PC-9 (cell line): ENCODE measurements at regions not wholly inside any gene's neighbourhood (a gene's known extent, or its start where the extent isn't known, plus 50 kb on each side); places are given as distances from the start of the nearest gene placed in this dataset.

Experiments
- BruUV-seq: library from RNA; stranded (reverse); fragments of 400-500 nt; replicated peaks from 2 replicates; lab custom pipeline; 2021; lab: Mats Ljungman, UMichigan
- CTCF ChIA-PET: fragments of 300-600 bp; sonication (Branson Sonifier 250); formaldehyde crosslinking; loops from one replicate; lab custom pipeline; 2022; ENCODE audit warnings: antibody characterized with exemption; lab: Charles Lee
- POLR2A ChIA-PET: fragments of 300-600 bp; sonication (Branson Sonifier 250); formaldehyde crosslinking; loops from one replicate; lab custom pipeline; 2022; ENCODE audit warnings: antibody characterized with exemption; ENCODE audit not compliant: unreplicated experiment; lab: Charles Lee
- DNase-seq, 2 experiments: peaks; one replicate each; pipeline versions ENCODE4 v3.0.0 to v3.0.0-alpha.2; 2015 to 2022; ENCODE audit warnings: mixed read lengths in 1 of 2
- H2AFZ ChIP-seq: fragments of 200-600 bp; sonication (generic); 2 replicates; pipeline ENCODE4 v1.8.1; 2017; ENCODE audit warnings: antibody characterized with exemption
- H3F3A ChIP-seq: fragments of 200-600 bp; sonication (generic); 2 replicates; pipeline ENCODE4 v1.8.1; 2017; ENCODE audit warnings: antibody characterized with exemption, mild to moderate bottlenecking, low read depth; ENCODE audit not compliant: insufficient read depth
- H3K27ac ChIP-seq: fragments of 200-600 bp; sonication (generic); 2 replicates; pipeline ENCODE4 v1.6.1; 2016; ENCODE audit warnings: mixed run types
- H3K27me3 ChIP-seq: fragments of 200-600 bp; sonication (generic); 2 replicates; pipeline ENCODE4 v1.6.1; 2016; ENCODE audit warnings: low read depth, mixed run types; ENCODE audit not compliant: insufficient read depth
- H3K36me3 ChIP-seq: fragments of 200-600 bp; sonication (generic); 2 replicates; pipeline ENCODE4 v1.6.1; 2016; ENCODE audit warnings: low read depth, mixed run types
- H3K4me1 ChIP-seq: fragments of 200-600 bp; sonication (generic); replicated peaks from 2 replicates; pipeline ENCODE4 v1.6.1; 2016; ENCODE audit warnings: mixed run types; ENCODE audit not compliant: insufficient read depth
- H3K4me2 ChIP-seq: fragments of 200-600 bp; sonication (generic); 2 replicates; pipeline ENCODE4 v1.6.1; 2017; ENCODE audit warnings: mixed run types
- H3K4me3 ChIP-seq: fragments of 200-600 bp; sonication (generic); 2 replicates; pipeline ENCODE4 v1.6.1; 2016; ENCODE audit warnings: mixed run types
- H3K79me2 ChIP-seq: fragments of 200-600 bp; sonication (generic); 2 replicates; pipeline ENCODE4 v1.6.1; 2017; ENCODE audit warnings: low read depth, mixed run types
- H3K9me2 ChIP-seq: fragments of 200-600 bp; sonication (generic); 2 replicates; pipeline ENCODE4 v1.8.1; 2017; ENCODE audit warnings: mild to moderate bottlenecking; ENCODE audit not compliant: insufficient read depth
- H3K9me3 ChIP-seq: fragments of 200-600 bp; sonication (generic); 2 replicates; pipeline ENCODE4 v1.8.1; 2016; ENCODE audit warnings: low read depth; ENCODE audit not compliant: insufficient read depth
- H4K20me1 ChIP-seq: fragments of 200-600 bp; sonication (generic); 2 replicates; pipeline ENCODE4 v1.8.1; 2017; ENCODE audit not compliant: insufficient read depth
- EZH2 ChIP-seq: fragments of 200-600 bp; sonication (generic); IDR thresholded peaks from 2 replicates; pipeline ENCODE4 v1.8.0; 2017; ENCODE audit warnings: antibody characterized with exemption, low read depth
- intact Hi-C: fragments of 100-400 bp; cut with micrococcal nuclease; formaldehyde crosslinking; loops from one replicate; pipeline ENCODE4 v1.10.0; 2022; ENCODE audit not compliant: unreplicated experiment
- TF ChIP-seq, protein P1 (sequence below): fragments of 200-600 bp; sonication (generic); conservative IDR thresholded peaks from 2 replicates; pipeline ENCODE4 v1.6.1; 2017; ENCODE audit warnings: mixed run types, antibody characterized with exemption, mild to moderate bottlenecking, moderate library complexity

- no peaks in the 10 kb centered on the region for H3K27me3 ChIP-seq
- no peak overlapping the region for H2AFZ ChIP-seq
- no peaks in the 10 kb centered on the region for H3K9me3 ChIP-seq
- no peaks in the 10 kb centered on the region for H3K79me2 ChIP-seq
- H3K4me3 ChIP-seq, result no peak overlapping the region
- no peak for TF ChIP-seq EZH2
- TF ChIP-seq, protein P1, sequence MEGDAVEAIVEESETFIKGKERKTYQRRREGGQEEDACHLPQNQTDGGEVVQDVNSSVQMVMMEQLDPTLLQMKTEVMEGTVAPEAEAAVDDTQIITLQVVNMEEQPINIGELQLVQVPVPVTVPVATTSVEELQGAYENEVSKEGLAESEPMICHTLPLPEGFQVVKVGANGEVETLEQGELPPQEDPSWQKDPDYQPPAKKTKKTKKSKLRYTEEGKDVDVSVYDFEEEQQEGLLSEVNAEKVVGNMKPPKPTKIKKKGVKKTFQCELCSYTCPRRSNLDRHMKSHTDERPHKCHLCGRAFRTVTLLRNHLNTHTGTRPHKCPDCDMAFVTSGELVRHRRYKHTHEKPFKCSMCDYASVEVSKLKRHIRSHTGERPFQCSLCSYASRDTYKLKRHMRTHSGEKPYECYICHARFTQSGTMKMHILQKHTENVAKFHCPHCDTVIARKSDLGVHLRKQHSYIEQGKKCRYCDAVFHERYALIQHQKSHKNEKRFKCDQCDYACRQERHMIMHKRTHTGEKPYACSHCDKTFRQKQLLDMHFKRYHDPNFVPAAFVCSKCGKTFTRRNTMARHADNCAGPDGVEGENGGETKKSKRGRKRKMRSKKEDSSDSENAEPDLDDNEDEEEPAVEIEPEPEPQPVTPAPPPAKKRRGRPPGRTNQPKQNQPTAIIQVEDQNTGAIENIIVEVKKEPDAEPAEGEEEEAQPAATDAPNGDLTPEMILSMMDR, result no peak
- no peaks in the 10 kb centered on the region for H3F3A ChIP-seq
- H3K36me3 ChIP-seq, result no peaks in the 10 kb centered on the region
- CTCF ChIA-PET, result no interaction called here
- no peaks in the 10 kb centered on the region for H3K4me1 ChIP-seq
- no peaks in the 10 kb centered on the region for H3K9me2 ChIP-seq
- no TSS peak for BruUV-seq
- intact Hi-C loops, result no loop called here
- H3K27ac ChIP-seq, result no peak overlapping the region
- no peak overlapping the region for H3K4me2 ChIP-seq
- POLR2A ChIA-PET, result no interaction called here
- H4K20me1 ChIP-seq, result no peaks in the 10 kb centered on the region
- no peak for DNase-seq
Observed at GRCh38 chr13:74021505-74021904, 112.7 kb downstream of the KLF12 start.

- TF ChIP-seq EZH2, result no peak
- TF ChIP-seq, protein P1, result no peak
- CTCF ChIA-PET, result no interaction called here
Observed at GRCh38 chr13:74018062-74018431, 116.2 kb downstream of the KLF12 start.

DNA sequence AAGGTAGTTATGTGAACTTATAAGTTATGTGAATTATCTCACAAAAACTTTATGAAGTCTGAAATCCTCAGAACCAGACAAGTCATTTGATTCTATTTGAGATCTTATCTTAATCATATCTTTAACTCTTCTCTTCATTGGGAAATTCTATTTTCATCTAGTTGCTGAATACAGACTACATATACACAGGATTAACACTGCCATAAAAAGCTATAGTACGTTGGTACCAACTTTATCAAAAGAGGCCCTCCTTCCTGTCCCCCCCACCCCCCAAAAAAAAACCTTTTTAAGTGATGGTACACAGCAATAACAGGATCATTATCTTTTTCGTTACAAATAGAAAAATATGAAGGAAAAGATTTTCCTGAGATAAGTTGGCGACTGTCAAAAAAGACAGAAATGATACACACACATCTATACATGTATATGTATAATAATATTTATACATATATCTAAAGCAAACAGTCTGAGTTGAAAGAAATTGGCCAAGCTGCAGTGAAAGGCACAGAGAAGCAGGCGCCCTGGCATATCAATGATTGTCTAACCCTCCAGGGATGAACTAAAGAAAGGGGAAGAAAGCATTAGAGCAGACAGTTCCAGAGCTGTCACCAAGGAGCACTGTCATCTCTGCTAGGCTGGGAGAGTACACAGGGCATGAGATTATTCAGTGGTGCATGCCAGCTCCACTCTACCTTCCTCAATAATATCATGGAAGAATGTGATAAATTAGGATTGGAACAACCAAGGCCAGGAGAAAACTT, 116.7 kb downstream of the KLF12 start:
- intact Hi-C loops, result no loop called here
- H2AFZ ChIP-seq, result no peak overlapping the region
- H3K36me3 ChIP-seq, result no peaks in the 10 kb centered on the region
- H3K79me2 ChIP-seq, result no peaks in the 10 kb centered on the region
- H4K20me1 ChIP-seq, result no peaks in the 10 kb centered on the region
- CTCF ChIA-PET, result no interaction called here
- no peak overlapping the region for H3K4me3 ChIP-seq
- BruUV-seq, result no TSS peak
- POLR2A ChIA-PET, result no interaction called here
- DNase-seq, result no peak
- no peak overlapping the region for H3K27ac ChIP-seq
- H3K4me1 ChIP-seq, result no peaks in the 10 kb centered on the region
- TF ChIP-seq EZH2, result no peak
- TF ChIP-seq, protein P1, result no peak
- H3K9me3 ChIP-seq, result no peaks in the 10 kb centered on the region
- H3K4me2 ChIP-seq, result no peak overlapping the region
- no peaks in the 10 kb centered on the region for H3K27me3 ChIP-seq
- H3F3A ChIP-seq, result no peaks in the 10 kb centered on the region
- no peaks in the 10 kb centered on the region for H3K9me2 ChIP-seq

More at GRCh38 chr13:74018062-74018431, 116.2 kb downstream of the KLF12 start:
- H3K9me3 ChIP-seq, result no peaks in the 10 kb centered on the region
- H3K79me2 ChIP-seq, result no peaks in the 10 kb centered on the region
- intact Hi-C loops, result no loop called here
- no peak overlapping the region for H3K27ac ChIP-seq
- POLR2A ChIA-PET, result no interaction called here
- H2AFZ ChIP-seq, result no peak overlapping the region
- DNase-seq, result no peak
- no peaks in the 10 kb centered on the region for H3K4me1 ChIP-seq
- no peaks in the 10 kb centered on the region for H3K27me3 ChIP-seq
- BruUV-seq, result no TSS peak
- H3K9me2 ChIP-seq, result no peaks in the 10 kb centered on the region
- H3F3A ChIP-seq, result no peaks in the 10 kb centered on the region
- H3K36me3 ChIP-seq, result no peaks in the 10 kb centered on the region
- no peaks in the 10 kb centered on the region for H4K20me1 ChIP-seq
- H3K4me2 ChIP-seq, result no peak overlapping the region
- no peak overlapping the region for H3K4me3 ChIP-seq
